Activated CD4-positive, alpha-beta T cell treated with anti-CD3 and anti-CD28 coated beads, Interleukin-2, amount 10 ng/mL, durations not matched to agents 24 days and 14 days (primary cell): ENCODE measurements at regions not wholly inside any gene's neighbourhood (a gene's known extent, or its start where the extent isn't known, plus 50 kb on each side); places are given as distances from the start of the nearest gene placed in this dataset.

ENCODE experiments used
- DNase-seq: peaks from one replicate; pipeline ENCODE4 v3.0.0; 2022
- H3K27ac Mint-ChIP-seq: one replicate; pipeline ENCODE4 v1.8.0; 2022; ENCODE audit warnings: mild to moderate bottlenecking, mixed read lengths
- H3K27me3 Mint-ChIP-seq: one replicate; pipeline ENCODE4 v1.8.0; 2022; ENCODE audit warnings: mixed read lengths
- H3K36me3 Mint-ChIP-seq: one replicate; pipeline ENCODE4 v1.8.0; 2022; ENCODE audit warnings: low read depth, mild to moderate bottlenecking, mixed read lengths
- H3K4me1 Mint-ChIP-seq: one replicate; pipeline ENCODE4 v1.8.0; 2021; ENCODE audit warnings: mixed read lengths
- H3K4me3 Mint-ChIP-seq: one replicate; pipeline ENCODE4 v1.8.0; 2022; ENCODE audit warnings: mild to moderate bottlenecking, moderate library complexity, mixed read lengths
- H3K9me3 Mint-ChIP-seq: one replicate; pipeline ENCODE4 v1.8.0; 2021; ENCODE audit warnings: mixed read lengths
- intact Hi-C: fragments of 100-400 bp; cut with micrococcal nuclease; formaldehyde crosslinking; loops from one replicate; pipeline ENCODE4 v1.15.1; 2023

DNA sequence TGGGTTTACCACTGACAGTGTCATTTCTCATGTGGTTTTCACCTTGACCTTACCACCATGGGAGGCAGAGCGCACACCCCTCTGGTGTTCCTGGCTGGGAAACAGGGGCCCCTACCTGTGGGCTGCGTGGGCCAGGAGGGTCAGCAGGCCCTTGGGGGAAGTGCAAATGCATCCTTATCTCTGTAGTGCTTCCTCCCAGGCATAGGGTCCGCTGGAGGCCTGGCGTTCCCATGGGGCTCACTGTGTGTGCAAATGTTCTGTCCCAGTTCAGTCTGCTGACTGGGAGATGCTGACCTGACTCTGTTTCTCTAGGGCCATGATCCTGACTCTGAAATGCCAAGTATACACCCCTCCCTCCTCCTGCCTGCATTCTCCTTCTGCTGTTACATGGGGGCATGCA lies 81.3 kb downstream of the SLC25A47 start:
- no peak overlapping the region for H3K4me3 Mint-ChIP-seq
- H3K36me3 Mint-ChIP-seq, result no peaks in the 10 kb centered on the region
- peaks cover 29% of the 10 kb centered on the region for H3K4me1 Mint-ChIP-seq
- H3K9me3 Mint-ChIP-seq, result no peaks in the 10 kb centered on the region
- H3K27ac Mint-ChIP-seq, result no peak overlapping the region
- no peak for DNase-seq
- intact Hi-C loops, result no loop called here
- H3K27me3 Mint-ChIP-seq, result no peaks in the 10 kb centered on the region

DNA sequence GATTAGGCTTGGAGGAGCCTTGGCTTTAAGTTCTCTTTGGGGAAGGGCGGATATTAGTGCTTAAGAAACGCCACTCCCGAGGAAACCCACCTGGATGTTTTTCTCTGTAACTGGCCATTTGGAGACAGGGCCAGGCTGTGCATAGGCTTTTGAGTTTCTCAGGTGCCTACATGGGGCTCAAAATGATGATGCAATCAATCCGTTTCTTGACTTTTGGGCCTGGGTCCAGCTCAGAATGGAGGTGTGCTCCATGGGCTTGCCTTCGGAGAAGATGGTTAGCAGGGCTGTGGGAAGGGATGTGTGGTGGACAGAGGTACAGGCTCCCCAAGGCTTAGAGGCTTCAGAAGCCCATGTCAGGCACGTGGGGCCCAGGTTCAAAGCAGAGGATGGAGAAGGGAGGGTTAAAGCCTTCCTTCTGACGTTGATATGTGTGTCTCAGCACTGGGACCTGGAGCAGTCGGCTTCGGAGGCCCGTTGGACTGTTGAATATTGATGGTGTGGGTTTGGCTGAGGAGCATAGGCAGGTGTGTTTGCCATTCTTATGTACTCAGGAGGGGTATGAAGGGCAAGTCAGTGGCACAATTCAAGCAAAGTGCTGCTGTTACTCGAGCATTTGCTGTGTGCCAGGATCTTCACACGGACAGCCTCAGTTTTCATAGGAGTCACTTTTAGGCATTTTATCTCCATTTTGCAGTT lies 82.8 kb downstream of the SLC25A47 start:
- Mint-ChIP-seq H3K27ac (no peak overlapping the region), H3K36me3 (no peaks in the 10 kb centered on the region)
- intact Hi-C loops, result no loop called here

DNA sequence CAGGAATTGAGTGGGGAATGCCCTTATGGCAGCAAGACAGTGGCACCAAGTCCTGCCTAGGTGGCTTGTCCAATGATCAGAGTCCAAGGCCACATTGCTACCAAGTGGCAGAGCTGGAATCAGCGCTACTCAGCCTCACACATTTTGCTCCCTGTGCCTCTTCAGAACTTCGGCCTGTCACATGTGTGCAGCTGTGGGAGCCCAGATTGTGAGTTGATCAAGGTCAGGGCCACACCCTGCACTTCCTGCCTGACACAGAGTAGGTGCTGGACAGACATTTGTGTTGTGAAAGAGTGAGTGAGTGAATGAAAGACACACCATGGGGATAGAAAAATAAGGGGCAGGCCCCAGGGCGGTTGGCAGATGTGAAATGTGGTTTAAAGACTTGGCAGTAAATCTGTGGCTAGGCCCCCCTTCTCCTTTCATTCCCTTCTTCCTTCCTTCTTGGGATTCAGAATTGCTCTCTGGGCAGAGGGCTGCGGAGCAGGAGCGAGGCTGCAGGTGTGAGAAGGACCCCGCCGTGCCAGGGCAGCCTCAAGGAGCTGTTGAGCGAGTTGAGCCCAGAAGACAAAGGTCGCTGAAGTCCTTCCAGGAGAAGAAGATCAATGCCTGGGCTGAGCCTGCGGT lies 83.5 kb downstream of the SLC25A47 start:
- no peaks in the 10 kb centered on the region for H3K9me3 Mint-ChIP-seq
- H3K36me3 Mint-ChIP-seq, result no peaks in the 10 kb centered on the region
- intact Hi-C loops, result no loop called here
- H3K4me1 Mint-ChIP-seq, result peaks cover 29% of the 10 kb centered on the region
- H3K27ac Mint-ChIP-seq, result peak overlapping the region; percentile 9
- H3K4me3 Mint-ChIP-seq, result peak overlapping the region; percentile 38
- no peaks in the 10 kb centered on the region for H3K27me3 Mint-ChIP-seq
- DNase-seq, result peak; percentile 77

More for the DNA sequence above, 82.8 kb downstream of the SLC25A47 start:
- Mint-ChIP-seq H3K27me3 (no peaks in the 10 kb centered on the region), H3K9me3 (no peaks in the 10 kb centered on the region), H3K4me3 (no peak overlapping the region), H3K4me1 (peaks cover 29% of the 10 kb centered on the region)
- no peak for DNase-seq

DNA sequence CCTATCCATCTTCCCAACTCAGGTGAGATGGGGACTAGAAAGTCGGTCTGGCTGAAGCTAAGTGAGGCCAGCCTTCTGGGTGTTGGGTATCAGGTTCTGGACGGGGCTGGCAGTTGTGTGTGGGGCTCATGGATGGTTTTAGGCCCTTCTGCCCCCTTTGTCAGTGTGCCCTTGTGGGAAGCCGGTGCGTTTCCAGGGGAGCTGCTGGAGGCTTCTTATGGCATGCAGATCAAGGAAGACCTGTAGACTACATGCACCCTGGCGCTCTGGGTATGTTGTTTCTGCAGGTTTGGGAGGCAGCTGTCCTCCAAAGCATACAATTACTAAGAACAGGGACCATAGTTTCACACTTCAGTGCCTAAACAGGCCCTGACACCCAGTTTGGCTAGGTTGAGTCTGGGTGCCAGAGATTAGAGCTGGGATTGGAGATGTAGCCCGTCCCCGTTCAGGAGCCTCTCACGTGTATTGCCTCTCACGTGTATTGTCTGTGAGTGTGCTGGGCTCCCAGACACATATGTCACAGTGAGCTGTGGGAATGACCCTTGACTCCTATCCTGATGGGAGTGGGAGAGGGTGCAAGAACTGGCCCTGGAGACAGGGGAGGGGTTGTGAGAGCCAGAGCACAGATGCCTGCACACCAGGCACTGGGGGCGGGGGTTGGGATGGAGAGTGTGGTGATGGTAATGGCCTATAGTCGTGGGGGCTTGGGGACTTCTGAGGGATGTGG lies 84.4 kb downstream of the SLC25A47 start:
- H3K27ac Mint-ChIP-seq, result no peak overlapping the region
- H3K36me3 Mint-ChIP-seq, result no peaks in the 10 kb centered on the region
- peaks cover 29% of the 10 kb centered on the region for H3K4me1 Mint-ChIP-seq
- H3K4me3 Mint-ChIP-seq, result no peak overlapping the region
- no peaks in the 10 kb centered on the region for H3K27me3 Mint-ChIP-seq
- H3K9me3 Mint-ChIP-seq, result no peaks in the 10 kb centered on the region
- no peak for DNase-seq
- intact Hi-C loops, result no loop called here

DNA sequence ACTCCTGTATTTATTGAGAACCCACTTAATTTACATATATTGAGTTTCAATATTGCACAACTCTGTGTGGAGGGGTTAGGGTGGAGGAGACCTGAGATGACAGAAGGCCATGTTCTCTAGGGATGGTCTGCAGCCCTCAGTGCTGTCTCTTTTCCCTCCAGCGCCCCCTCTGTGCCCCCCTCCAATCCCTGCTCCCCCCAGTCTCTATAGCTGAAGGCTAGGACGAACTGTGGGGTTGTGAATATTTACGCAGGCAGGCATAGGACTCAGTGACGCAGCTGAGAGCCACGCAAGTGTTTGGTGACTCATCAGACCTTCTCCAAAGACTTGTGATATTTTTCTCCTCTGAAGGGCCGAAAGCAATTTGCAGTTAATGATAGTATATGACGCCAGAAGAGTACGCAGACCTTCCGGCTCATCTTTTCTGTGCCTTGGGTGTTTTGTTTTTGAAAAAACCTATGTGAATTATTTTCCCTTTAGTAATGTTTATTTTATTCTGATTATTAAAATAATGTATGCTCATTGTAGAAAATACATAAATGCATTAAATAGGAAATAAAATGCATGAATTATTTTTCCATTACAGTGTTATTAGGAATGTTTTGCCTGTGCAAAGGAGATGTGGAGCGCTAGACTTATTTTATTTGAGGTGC lies 85.3 kb downstream of the SLC25A47 start:
- H3K27ac Mint-ChIP-seq, result no peak overlapping the region
- H3K4me3 Mint-ChIP-seq, result no peak overlapping the region
- no peaks in the 10 kb centered on the region for H3K9me3 Mint-ChIP-seq
- peaks cover 29% of the 10 kb centered on the region for H3K4me1 Mint-ChIP-seq
- no peaks in the 10 kb centered on the region for H3K36me3 Mint-ChIP-seq
- no peak for DNase-seq
- no peaks in the 10 kb centered on the region for H3K27me3 Mint-ChIP-seq
- intact Hi-C loops, result no loop called here

DNA sequence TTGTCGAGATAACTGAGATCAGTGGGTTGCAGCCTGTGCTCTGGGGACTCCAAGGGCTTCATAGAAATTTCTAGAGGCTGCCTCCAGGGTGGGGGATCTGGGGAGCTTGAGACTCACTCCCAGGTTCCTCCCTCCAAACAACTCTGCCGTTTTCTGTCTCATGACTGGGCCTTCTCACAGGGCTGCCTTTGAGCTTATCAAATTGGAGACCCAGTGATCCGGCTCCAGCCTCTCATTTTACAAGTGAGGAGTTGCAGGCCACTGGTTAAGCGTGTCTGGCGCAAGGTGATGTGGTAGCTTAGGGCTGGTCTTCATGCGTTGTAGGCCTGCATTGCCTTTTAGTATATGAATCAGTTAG lies 85.8 kb downstream of the SLC25A47 start:
- intact Hi-C loops, result no loop called here
- H3K36me3 Mint-ChIP-seq, result no peaks in the 10 kb centered on the region
- no peak for DNase-seq
- no peak overlapping the region for H3K4me3 Mint-ChIP-seq
- H3K9me3 Mint-ChIP-seq, result no peaks in the 10 kb centered on the region
- H3K27ac Mint-ChIP-seq, result no peak overlapping the region
- H3K4me1 Mint-ChIP-seq, result peaks cover 29% of the 10 kb centered on the region
- H3K27me3 Mint-ChIP-seq, result no peaks in the 10 kb centered on the region

DNA sequence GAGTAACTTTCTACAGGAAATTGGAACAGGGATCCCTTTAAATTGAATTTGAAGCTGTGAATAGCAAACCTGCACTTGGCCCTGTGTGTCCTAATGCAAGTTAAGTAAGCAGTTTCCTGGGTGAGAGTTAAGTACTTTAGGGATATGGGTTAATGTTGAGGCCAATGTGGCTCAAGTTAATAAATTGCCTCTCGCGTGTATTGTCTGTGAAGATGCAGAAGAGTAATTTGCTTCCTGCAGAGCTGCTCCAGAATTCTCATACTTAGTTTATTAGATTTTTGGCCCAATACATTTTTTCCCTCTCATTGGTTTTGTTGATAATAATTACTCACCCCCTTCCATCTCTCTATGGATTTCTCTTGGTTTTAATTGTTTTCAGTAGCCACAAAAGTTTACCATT lies 86.5 kb downstream of the SLC25A47 start:
- Mint-ChIP-seq H3K36me3 (no peaks in the 10 kb centered on the region), H3K27ac (no peak overlapping the region), H3K4me1 (peaks cover 27% of the 10 kb centered on the region), H3K4me3 (no peak overlapping the region), H3K9me3 (no peaks in the 10 kb centered on the region), H3K27me3 (no peaks in the 10 kb centered on the region)
- DNase-seq, result no peak
- intact Hi-C loops, result no loop called here

DNA sequence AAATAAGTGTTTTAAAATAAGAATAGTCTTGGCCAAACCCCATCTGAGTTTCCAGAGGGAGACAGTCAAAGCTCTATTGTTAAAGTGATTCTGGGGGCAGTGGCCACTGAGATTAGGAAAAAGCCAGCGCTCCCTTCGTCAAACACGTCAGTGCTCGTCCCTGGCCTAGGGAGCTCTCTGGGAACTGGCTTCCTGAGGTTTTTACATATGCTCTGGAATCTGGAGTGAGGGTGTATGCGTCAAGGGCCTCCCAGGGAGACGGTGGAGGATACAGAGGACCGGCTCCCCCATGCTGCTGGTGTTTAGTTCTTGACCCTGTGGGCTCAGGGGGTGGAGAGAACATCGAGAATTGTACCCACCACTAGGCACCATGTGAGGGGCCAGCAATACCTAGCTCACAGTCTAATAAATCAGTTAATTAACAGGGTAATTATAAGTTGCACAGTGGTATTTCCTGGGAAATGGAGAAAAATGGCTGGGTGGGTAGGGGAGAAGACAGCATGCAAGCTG lies 87.0 kb downstream of the SLC25A47 start:
- Mint-ChIP-seq H3K27me3 (no peaks in the 10 kb centered on the region), H3K9me3 (no peaks in the 10 kb centered on the region), H3K27ac (no peak overlapping the region), H3K4me3 (no peak overlapping the region), H3K36me3 (no peaks in the 10 kb centered on the region), H3K4me1 (peaks cover 24% of the 10 kb centered on the region)
- DNase-seq, result no peak
- intact Hi-C loops, result no loop called here

DNA sequence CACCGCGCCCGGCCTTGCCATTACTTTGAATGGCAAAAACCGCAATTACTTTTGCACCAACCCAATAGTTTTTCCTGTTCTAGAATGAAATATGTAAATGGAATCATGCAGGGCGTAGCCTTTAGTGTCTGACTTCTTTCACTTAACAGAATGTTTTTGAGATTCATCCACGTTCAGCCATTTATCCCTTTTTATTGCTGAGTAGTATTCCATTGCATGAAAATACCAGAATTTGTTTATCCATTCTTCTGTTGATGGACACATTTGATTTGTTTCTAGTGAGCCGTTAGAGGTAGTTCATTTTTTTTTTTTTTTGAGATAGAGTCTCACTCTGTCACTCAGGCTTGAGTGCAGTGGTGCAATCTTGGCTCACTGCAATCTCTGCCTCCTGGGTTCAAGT lies 90.6 kb downstream of the SLC25A47 start:
- Mint-ChIP-seq H3K4me3 (no peak overlapping the region), H3K9me3 (no peaks in the 10 kb centered on the region)

DNA sequence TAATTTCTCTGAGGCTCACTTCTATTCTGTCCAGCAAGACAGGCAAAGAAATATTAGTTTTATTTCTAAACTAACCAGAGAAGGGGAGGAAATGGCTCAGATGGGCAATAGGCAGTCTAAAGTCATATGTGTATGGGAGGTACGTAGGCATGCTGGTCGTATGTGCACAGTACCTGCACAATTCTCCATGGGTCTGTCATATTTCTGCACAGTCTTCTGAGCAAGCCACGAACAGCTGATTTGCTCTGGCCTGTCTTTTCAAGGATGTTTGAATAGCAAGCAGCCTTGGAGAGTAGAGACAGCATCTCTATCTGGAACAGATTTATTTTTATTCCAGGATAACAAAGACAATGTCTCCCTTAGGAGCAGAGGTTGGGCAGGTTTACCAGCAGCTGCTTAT lies 92.1 kb downstream of the SLC25A47 start:
- H3K4me3 Mint-ChIP-seq, result no peak overlapping the region
- no peak overlapping the region for H3K27ac Mint-ChIP-seq
- H3K27me3 Mint-ChIP-seq, result no peaks in the 10 kb centered on the region
- intact Hi-C loops, result no loop called here
- peaks cover 2% of the 10 kb centered on the region for H3K36me3 Mint-ChIP-seq
- H3K4me1 Mint-ChIP-seq, result no peaks in the 10 kb centered on the region
- no peak for DNase-seq
- no peaks in the 10 kb centered on the region for H3K9me3 Mint-ChIP-seq

More for the DNA sequence above, 90.6 kb downstream of the SLC25A47 start:
- Mint-ChIP-seq H3K36me3 (no peaks in the 10 kb centered on the region), H3K27ac (no peak overlapping the region), H3K4me1 (no peaks in the 10 kb centered on the region), H3K27me3 (no peaks in the 10 kb centered on the region)
- DNase-seq, result no peak
- intact Hi-C loops, result no loop called here

DNA sequence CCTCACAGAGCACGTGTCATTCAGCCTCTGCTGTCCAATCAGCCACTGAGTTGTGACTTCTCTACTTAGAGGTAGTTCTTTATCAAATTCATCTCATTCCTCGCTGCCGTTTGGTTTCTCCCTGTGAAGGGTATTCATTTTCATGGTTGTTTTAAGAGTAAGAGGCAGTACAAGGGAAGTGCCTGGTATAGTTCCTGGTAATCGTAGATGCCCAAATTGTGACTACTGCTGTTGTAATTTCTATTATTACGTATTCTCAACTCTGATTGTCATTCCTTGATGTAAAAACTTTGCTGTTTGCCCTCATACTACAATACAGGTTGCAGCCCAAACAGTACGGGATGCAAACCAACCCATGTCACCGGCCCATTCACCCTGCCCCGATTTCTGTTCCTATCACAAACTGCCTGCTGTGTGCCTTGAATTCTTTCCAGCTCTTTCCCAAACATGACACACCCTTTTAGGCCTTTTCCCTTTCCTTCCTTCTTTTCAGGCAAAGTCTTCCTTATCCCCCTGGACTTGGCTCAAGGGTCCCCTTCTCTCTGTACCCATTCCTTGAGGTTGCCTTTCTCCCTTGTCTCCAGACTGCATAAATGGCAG lies 93.0 kb downstream of the SLC25A47 start:
- intact Hi-C loops, result no loop called here

DNA sequence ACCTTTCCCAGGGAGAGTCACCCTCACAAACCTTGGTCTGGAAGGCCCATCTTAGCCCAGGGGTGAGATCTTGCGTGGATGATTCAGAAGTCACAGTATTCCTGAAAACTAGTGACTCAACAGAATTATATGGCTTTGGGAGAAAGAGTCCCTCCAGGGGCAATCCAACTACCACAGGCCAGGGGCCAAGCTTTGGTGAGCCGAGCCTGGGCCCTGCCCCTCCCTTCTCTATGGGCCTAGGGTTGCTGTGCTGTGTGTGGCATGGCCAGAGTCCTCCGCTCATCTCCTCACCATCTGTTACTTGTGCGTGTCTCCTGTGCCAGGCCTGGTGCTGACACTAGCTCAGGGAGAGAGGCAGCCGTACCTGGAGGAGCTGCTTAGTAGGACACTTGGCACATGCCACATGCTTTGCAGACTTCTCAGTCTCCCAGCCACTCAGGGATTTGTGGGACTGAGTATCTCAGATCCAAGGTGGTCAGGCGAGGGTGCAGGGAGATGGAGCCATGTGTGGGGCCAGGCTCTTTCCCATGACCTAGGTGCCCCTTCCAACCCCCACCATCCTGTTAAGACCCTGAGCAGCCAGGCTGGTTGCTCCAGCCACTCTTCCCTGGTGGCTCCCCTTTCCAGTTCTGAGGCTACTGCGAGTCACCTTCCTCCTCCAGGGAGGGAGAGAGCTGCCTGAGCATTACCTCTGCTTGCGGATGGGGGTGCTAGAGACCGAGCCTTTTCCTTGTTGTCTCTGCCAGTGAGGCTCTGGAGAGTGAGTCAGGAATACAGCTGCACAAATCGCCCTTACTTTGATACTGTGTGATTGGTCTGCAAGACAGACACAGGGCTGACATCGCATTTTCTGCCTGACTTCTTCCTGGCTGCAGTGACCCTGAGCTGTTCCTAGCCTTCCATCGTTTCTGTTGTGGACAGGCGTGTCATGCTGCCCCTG lies 94.1 kb downstream of the SLC25A47 start:
- H3K4me1 Mint-ChIP-seq, result no peaks in the 10 kb centered on the region

More for the DNA sequence above, 93.0 kb downstream of the SLC25A47 start:
- no peak overlapping the region for H3K4me3 Mint-ChIP-seq
- H3K36me3 Mint-ChIP-seq, result peaks cover 2% of the 10 kb centered on the region
- H3K27ac Mint-ChIP-seq, result no peak overlapping the region
- H3K9me3 Mint-ChIP-seq, result no peaks in the 10 kb centered on the region
- no peaks in the 10 kb centered on the region for H3K4me1 Mint-ChIP-seq
- no peaks in the 10 kb centered on the region for H3K27me3 Mint-ChIP-seq
- no peak for DNase-seq

DNA sequence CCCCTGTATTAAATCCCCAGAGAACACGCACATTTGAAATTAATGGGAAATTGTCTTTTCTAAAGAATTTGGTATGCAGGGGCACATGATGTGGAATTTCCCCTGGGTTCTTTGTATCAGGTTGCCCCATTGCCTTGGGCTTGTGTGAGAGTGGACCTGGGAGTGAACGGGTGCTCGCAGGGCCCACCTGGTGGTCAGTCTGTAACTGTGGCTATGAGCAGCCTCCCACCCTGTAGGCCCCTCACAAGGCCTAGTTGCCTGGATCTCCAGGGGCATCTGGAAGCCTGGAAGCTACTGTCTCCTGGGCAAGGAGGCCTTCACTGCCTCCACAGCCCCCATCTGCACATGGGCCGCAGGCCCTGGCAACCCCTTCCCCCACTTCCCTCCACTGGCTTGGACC lies 96.7 kb downstream of the SLC25A47 start:
- H3K27ac Mint-ChIP-seq, result no peak overlapping the region
- H3K36me3 Mint-ChIP-seq, result peaks cover 2% of the 10 kb centered on the region
- no peak overlapping the region for H3K4me3 Mint-ChIP-seq
- H3K4me1 Mint-ChIP-seq, result peaks cover 2% of the 10 kb centered on the region
- DNase-seq, result no peak
- no peaks in the 10 kb centered on the region for H3K27me3 Mint-ChIP-seq
- no peaks in the 10 kb centered on the region for H3K9me3 Mint-ChIP-seq
- intact Hi-C loops, result no loop called here

More for the DNA sequence above, 94.1 kb downstream of the SLC25A47 start:
- DNase-seq, result no peak
- Mint-ChIP-seq H3K27ac (no peak overlapping the region), H3K27me3 (no peaks in the 10 kb centered on the region), H3K9me3 (no peaks in the 10 kb centered on the region), H3K4me3 (no peak overlapping the region), H3K36me3 (peaks cover 2% of the 10 kb centered on the region)
- intact Hi-C loops, result no loop called here
